MCF 10A (cell line): ENCODE measurements at regions not wholly inside any gene's neighbourhood (a gene's known extent, or its start where the extent isn't known, plus 50 kb on each side); places are given as distances from the start of the nearest gene placed in this dataset.
"Not testable (repeated sequence)": the region's sequence is repeated elsewhere in the genome, so short reads cannot be mapped to it uniquely, and the experiment has no call there.

Source experiments
- BruUV-seq: library from RNA; stranded (reverse); fragments of 400-500 nt; replicated peaks from 2 replicates; lab custom pipeline; 2021; lab: Mats Ljungman, UMichigan
- CTCF ChIA-PET: fragments of 300-600 bp; sonication (Branson Sonifier 250); formaldehyde crosslinking; extraction: SDS; loops from one replicate; lab custom pipeline; 2021; ENCODE audit warnings: antibody characterized with exemption, inconsistent platforms; lab: Yijun Ruan, JAX
- POLR2A ChIA-PET: fragments of 300-600, 350-650 bp; sonication (Branson Sonifier 250); formaldehyde crosslinking; extraction: SDS; loops from one replicate; lab custom pipeline; 2020; ENCODE audit warnings: antibody characterized with exemption, inconsistent platforms; lab: Yijun Ruan, JAX
- DNase-seq: peaks from one replicate; pipeline ENCODE4 v3.0.0-alpha.2; 2018; ENCODE audit not compliant: unreplicated experiment
- H3K27ac Mint-ChIP-seq: one replicate; pipeline ENCODE4 v1.8.0; 2022; ENCODE audit warnings: mild to moderate bottlenecking, low read depth, mixed read lengths; ENCODE audit not compliant: unreplicated experiment
- H3K27me3 Mint-ChIP-seq: one replicate; pipeline ENCODE4 v1.8.0; 2022; ENCODE audit warnings: mixed read lengths; ENCODE audit not compliant: insufficient read depth, unreplicated experiment
- H3K36me3 Mint-ChIP-seq: one replicate; pipeline ENCODE4 v1.8.0; 2022; ENCODE audit warnings: mild to moderate bottlenecking, moderate library complexity, mixed read lengths; ENCODE audit not compliant: insufficient read depth, unreplicated experiment
- H3K4me1 Mint-ChIP-seq: one replicate; pipeline ENCODE4 v1.8.0; 2022; ENCODE audit warnings: mixed read lengths; ENCODE audit not compliant: insufficient read depth, unreplicated experiment
- H3K4me3 Mint-ChIP-seq: one replicate; pipeline ENCODE4 v1.8.0; 2022; ENCODE audit warnings: mild to moderate bottlenecking, moderate library complexity, mixed read lengths; ENCODE audit not compliant: unreplicated experiment
- H3K9me3 Mint-ChIP-seq: one replicate; pipeline ENCODE4 v1.8.0; 2022; ENCODE audit warnings: mixed read lengths; ENCODE audit not compliant: unreplicated experiment
- intact Hi-C: fragments of 100-400 bp; cut with micrococcal nuclease; formaldehyde crosslinking; loops from 2 replicates; pipeline ENCODE4 v1.14.1; 2022
- TF ChIP-seq, protein P1 (sequence below): fragments of 200-600 bp; IDR thresholded peaks from one replicate; pipeline ENCODE4 v1.8.0; 2022; ENCODE audit warnings: antibody characterized with exemption, mild to moderate bottlenecking; ENCODE audit not compliant: unreplicated experiment

- H3K36me3 Mint-ChIP-seq, result no peaks in the 10 kb centered on the region
- ChIA-PET POLR2A (no interaction called here), CTCF (no interaction called here)
- no peak overlapping the region for H3K4me3 Mint-ChIP-seq
- no TSS peak for BruUV-seq
- TF ChIP-seq, protein P1, sequence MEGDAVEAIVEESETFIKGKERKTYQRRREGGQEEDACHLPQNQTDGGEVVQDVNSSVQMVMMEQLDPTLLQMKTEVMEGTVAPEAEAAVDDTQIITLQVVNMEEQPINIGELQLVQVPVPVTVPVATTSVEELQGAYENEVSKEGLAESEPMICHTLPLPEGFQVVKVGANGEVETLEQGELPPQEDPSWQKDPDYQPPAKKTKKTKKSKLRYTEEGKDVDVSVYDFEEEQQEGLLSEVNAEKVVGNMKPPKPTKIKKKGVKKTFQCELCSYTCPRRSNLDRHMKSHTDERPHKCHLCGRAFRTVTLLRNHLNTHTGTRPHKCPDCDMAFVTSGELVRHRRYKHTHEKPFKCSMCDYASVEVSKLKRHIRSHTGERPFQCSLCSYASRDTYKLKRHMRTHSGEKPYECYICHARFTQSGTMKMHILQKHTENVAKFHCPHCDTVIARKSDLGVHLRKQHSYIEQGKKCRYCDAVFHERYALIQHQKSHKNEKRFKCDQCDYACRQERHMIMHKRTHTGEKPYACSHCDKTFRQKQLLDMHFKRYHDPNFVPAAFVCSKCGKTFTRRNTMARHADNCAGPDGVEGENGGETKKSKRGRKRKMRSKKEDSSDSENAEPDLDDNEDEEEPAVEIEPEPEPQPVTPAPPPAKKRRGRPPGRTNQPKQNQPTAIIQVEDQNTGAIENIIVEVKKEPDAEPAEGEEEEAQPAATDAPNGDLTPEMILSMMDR, result no peak
- H3K9me3 Mint-ChIP-seq, result peaks cover 9% of the 10 kb centered on the region
- H3K27ac Mint-ChIP-seq, result no peak overlapping the region
- no peaks in the 10 kb centered on the region for H3K4me1 Mint-ChIP-seq
- no peaks in the 10 kb centered on the region for H3K27me3 Mint-ChIP-seq
- intact Hi-C loops, result no loop called here
- DNase-seq, result no peak
These were observed 716.4 kb downstream of the RNF144A start for GRCh38 chr2:7633566-7634153.

- no peak for DNase-seq
- Mint-ChIP-seq H3K9me3 (peaks cover 9% of the 10 kb centered on the region), H3K27me3 (no peaks in the 10 kb centered on the region), H3K4me3 (no peak overlapping the region), H3K27ac (no peak overlapping the region), H3K4me1 (no peaks in the 10 kb centered on the region), H3K36me3 (no peaks in the 10 kb centered on the region)
- ChIA-PET POLR2A (no interaction called here), CTCF (no interaction called here)
- BruUV-seq, result no TSS peak
- intact Hi-C loops, result no loop called here
- TF ChIP-seq, protein P1, result no peak
These were observed 717.2 kb downstream of the RNF144A start for GRCh38 chr2:7634409-7634808.

GRCh38 chr2:7639476-7639875 is 722.3 kb downstream of the RNF144A start:
- intact Hi-C loops, result no loop called here
- POLR2A ChIA-PET, result no interaction called here

DNA sequence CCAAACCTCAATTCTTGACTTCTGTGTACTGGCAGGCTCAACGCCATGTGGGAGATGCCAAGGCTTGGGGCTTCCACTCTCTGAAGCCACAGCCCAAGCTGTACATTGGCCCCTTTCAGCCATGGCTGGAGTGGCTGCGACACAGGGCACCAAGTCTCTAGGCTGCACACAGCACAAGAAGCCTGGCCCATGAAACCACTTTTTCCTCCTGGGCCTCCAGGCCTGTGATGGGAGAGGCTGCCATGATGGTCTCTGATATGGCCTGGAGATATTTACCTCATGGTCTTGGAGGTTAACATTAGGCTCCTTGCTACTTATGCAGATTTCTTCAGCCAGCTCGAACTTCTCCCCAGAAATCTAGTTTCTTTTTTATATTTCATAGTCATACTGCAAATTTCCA is 724.1 kb downstream of the RNF144A start:
- H3K4me3 Mint-ChIP-seq, intact Hi-C loops, H3K27me3 Mint-ChIP-seq, H3K27ac Mint-ChIP-seq, CTCF ChIA-PET, POLR2A ChIA-PET, H3K4me1 Mint-ChIP-seq, H3K36me3 Mint-ChIP-seq, BruUV-seq, DNase-seq: not testable (repeated sequence)
- H3K9me3 Mint-ChIP-seq, result peaks cover 17% of the 10 kb centered on the region

More at GRCh38 chr2:7639476-7639875, 722.3 kb downstream of the RNF144A start:
- peaks cover 17% of the 10 kb centered on the region for H3K9me3 Mint-ChIP-seq
- no peaks in the 10 kb centered on the region for H3K27me3 Mint-ChIP-seq
- no peaks in the 10 kb centered on the region for H3K4me1 Mint-ChIP-seq
- H3K4me3 Mint-ChIP-seq, result no peak overlapping the region
- BruUV-seq, result no TSS peak
- no peak for DNase-seq
- CTCF ChIA-PET, result no interaction called here
- TF ChIP-seq, protein P1, result no peak
- H3K27ac Mint-ChIP-seq, result no peak overlapping the region
- no peaks in the 10 kb centered on the region for H3K36me3 Mint-ChIP-seq
